Skin of body (tissue), 1 donor: ENCODE measurements at regions not wholly inside any gene's neighbourhood (a gene's known extent, or its start where the extent isn't known, plus 50 kb on each side); places are given as distances from the start of the nearest gene placed in this dataset.

Experiments used
- DNase-seq: peaks from one replicate; lab custom pipeline; 2025; lab: John Stamatoyannopoulos, UW

- DNase-seq: no peak
Observed at GRCh38 chr2:62566847-62567246, 60.9 kb upstream of the TMEM17 start.

GRCh38 chr2:62565309-62565908, 59.4 kb upstream of the TMEM17 start:
- no peak for DNase-seq

DNA sequence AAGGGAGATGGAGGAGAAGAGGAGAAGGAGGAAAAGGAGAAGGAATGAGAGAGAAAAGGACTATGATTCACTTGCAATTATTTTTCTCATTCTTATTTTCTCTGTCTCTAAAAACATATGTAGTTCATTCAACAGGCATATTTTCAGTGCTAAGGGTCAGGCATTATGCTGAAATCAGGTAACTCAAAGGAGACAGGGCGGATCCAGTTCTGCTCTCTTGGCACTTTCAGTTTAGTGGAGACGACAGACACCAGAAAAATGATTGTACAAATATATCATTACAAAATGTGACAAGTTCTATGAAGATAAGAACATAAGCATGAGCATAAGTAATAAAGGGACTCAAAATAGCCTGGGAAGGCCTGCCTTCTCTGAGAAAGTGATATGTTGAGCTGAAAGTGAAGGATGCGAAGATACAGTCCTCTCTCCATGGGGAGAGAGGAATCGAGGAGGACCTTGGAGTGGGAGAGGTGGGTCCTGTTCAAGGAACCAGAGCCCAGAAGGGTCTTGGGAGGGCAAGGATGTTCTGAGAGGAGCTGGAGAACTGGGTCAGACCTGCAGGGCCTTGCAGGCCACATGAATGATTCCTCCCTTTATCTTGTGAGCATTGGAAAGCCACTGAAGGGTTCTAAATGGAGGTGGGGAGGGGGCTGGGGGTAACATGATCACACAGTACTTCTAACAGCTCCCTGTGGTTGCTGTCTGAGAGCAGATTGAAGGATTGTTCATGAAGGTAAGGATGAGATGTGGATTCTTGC, 58.6 kb upstream of the TMEM17 start:
- DNase-seq: no peak

GRCh38 chr2:62561586-62561985, 55.6 kb upstream of the TMEM17 start:
- DNase-seq: no peak

- DNase-seq: no peak
Observed at GRCh38 chr2:62559582-62559981, 53.6 kb upstream of the TMEM17 start.

DNA sequence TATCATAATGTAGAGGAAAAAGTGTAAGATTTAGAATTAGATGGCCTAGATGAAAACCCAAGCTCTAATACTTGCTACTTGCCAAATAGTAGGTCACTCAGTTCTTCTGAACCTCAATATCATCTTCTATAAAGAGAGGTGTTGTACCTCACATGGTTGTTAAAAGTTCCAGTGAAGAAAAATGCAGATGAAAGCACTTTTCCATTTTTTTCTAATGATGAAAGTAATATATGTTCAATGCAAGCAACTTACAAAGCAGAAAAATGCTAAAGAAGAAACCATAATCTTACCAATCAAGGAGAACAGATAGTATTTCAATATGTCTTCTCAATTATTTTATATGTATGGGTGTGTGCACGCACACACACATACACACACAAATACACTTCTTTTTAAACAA, 52.7 kb upstream of the TMEM17 start:
- DNase-seq: no peak

DNA sequence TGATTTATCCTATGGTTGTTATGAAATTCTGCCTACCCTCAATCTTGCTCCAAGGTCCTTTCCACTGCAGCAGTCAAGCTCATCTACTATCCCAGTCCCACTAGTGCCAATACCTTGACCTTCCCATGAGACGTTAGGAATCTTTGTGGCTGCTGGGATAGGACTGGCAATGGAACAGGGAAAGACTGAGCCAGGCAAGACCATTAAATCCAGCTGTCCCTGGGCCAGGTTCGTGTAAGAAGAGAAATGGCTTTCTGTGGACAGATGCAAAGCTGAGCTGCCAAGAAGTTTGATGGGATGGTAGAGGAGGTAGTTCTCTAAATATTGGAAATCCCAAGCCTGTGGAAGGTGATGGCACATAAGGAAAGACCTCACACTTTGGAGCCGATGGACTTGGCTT, 50.1 kb upstream of the TMEM17 start:
- no peak for DNase-seq
